GM23338 (cell line): ENCODE measurements at regions not wholly inside any gene's neighbourhood (a gene's known extent, or its start where the extent isn't known, plus 50 kb on each side); places are given as distances from the start of the nearest gene placed in this dataset.

Source experiments
- ATAC-seq: fragments of 200-7000 bp; cut with Tn5 transposase; 3 replicates; pipeline ENCODE4 v1.9.1; 2020
- DNase-seq: peaks from one replicate; pipeline ENCODE4 v3.0.0-alpha.2; 2015; ENCODE audit warnings: low spot score
- H2AFZ ChIP-seq: fragments of 200-600 bp; sonication (generic); 2 replicates; pipeline ENCODE4 v1.8.0; 2016; ENCODE audit warnings: antibody characterized with exemption, mild to moderate bottlenecking, moderate library complexity
- H3F3A ChIP-seq: fragments of 200-600 bp; sonication (generic); replicated peaks from 2 replicates; pipeline ENCODE4 v1.8.0; 2017; ENCODE audit warnings: antibody characterized with exemption, mixed run types, low read depth
- H3K27ac ChIP-seq: fragments of 200-600 bp; sonication (generic); 2 replicates; pipeline ENCODE4 v1.6.1; 2016; ENCODE audit warnings: low read depth
- H3K27me3 ChIP-seq: fragments of 200-600 bp; sonication (generic); 2 replicates; pipeline ENCODE4 v1.8.0; 2016; ENCODE audit warnings: mild to moderate bottlenecking, mixed run types, moderate library complexity; ENCODE audit not compliant: insufficient read depth
- H3K36me3 ChIP-seq: fragments of 200-600 bp; sonication (generic); 2 replicates; pipeline ENCODE4 v1.8.0; 2016; ENCODE audit warnings: mild to moderate bottlenecking; ENCODE audit not compliant: insufficient read depth
- H3K4me1 ChIP-seq: fragments of 200-600 bp; sonication (generic); 2 replicates; pipeline ENCODE4 v1.8.0; 2016; ENCODE audit warnings: mild to moderate bottlenecking, moderate library complexity; ENCODE audit not compliant: insufficient read depth
- H3K4me2 ChIP-seq: fragments of 200-600 bp; sonication (generic); 2 replicates; pipeline ENCODE4 v1.7.1; 2017; ENCODE audit warnings: mixed run types
- H3K4me3 ChIP-seq: fragments of 200-600 bp; sonication (generic); 2 replicates; pipeline ENCODE4 v1.6.1; 2016; ENCODE audit warnings: mixed run types
- H3K79me2 ChIP-seq: fragments of 200-600 bp; sonication (generic); replicated peaks from 2 replicates; pipeline ENCODE4 v1.8.0; 2017; ENCODE audit warnings: mild to moderate bottlenecking; ENCODE audit not compliant: insufficient read depth
- H3K9me2 ChIP-seq: fragments of 200-600 bp; sonication (generic); 2 replicates; pipeline ENCODE4 v1.8.0; 2017; ENCODE audit not compliant: insufficient read depth
- H4K20me1 ChIP-seq: fragments of 200-600 bp; sonication (generic); replicated peaks from 2 replicates; pipeline ENCODE4 v1.8.0; 2017; ENCODE audit warnings: mild to moderate bottlenecking; ENCODE audit not compliant: insufficient read depth
- H3K27ac Mint-ChIP-seq: 2 replicates; pipeline ENCODE4 v1.8.0; 2020; ENCODE audit warnings: inconsistent platforms, mild to moderate bottlenecking, moderate library complexity, mixed read lengths
- H3K27me3 Mint-ChIP-seq: 3 replicates; pipeline ENCODE4 v1.8.0; 2022; ENCODE audit warnings: low read depth, mild to moderate bottlenecking, moderate library complexity, mixed read lengths, inconsistent platforms; ENCODE audit not compliant: insufficient read depth, poor library complexity
- H3K36me3 Mint-ChIP-seq: 3 replicates; pipeline ENCODE4 v1.8.0; 2021; ENCODE audit warnings: low read depth, mild to moderate bottlenecking, inconsistent platforms, moderate library complexity, mixed read lengths
- H3K4me1 Mint-ChIP-seq: 3 replicates; pipeline ENCODE4 v1.8.0; 2020; ENCODE audit warnings: mild to moderate bottlenecking, inconsistent platforms, mixed read lengths
- H3K4me3 Mint-ChIP-seq: 3 replicates; pipeline ENCODE4 v1.8.0; 2021; ENCODE audit warnings: moderate library complexity, mild to moderate bottlenecking, inconsistent platforms, mixed read lengths
- H3K9me3 Mint-ChIP-seq: 3 replicates; pipeline ENCODE4 v1.8.0; 2020; ENCODE audit warnings: moderate library complexity, mild to moderate bottlenecking, inconsistent platforms, mixed read lengths
- CREB1 ChIP-seq: fragments of 250-450 bp; sonication (Bioruptor Pico); IDR thresholded peaks from 2 replicates; pipeline ENCODE4 v1.5.0; 2020; ENCODE audit warnings: low read depth, mild to moderate bottlenecking, moderate library complexity
- EZH2 ChIP-seq: fragments of 200-600 bp; sonication (generic); IDR thresholded peaks from one replicate; pipeline ENCODE4 v1.8.0; 2017; ENCODE audit warnings: antibody characterized with exemption, mild to moderate bottlenecking, low read depth; ENCODE audit not compliant: unreplicated experiment
- EZH2phosphoT487 ChIP-seq: fragments of 200-600 bp; sonication (generic); IDR thresholded peaks from one replicate; pipeline ENCODE4 v1.8.1; 2018; ENCODE audit warnings: antibody characterized with exemption; ENCODE audit not compliant: unreplicated experiment
- JUNB ChIP-seq: IDR thresholded peaks from one replicate; pipeline ENCODE4 v1.6.1; 2016; ENCODE audit warnings: antibody characterized with exemption; ENCODE audit not compliant: unreplicated experiment
- NANOG ChIP-seq: IDR thresholded peaks from 2 replicates; pipeline ENCODE4 v1.6.1; 2016; ENCODE audit warnings: antibody characterized with exemption, borderline replicate concordance
- POLR2AphosphoS5 ChIP-seq: IDR thresholded peaks from 2 replicates; pipeline ENCODE4 v1.6.1; 2016; ENCODE audit warnings: antibody characterized with exemption, low read depth
- STAT1 ChIP-seq: IDR thresholded peaks from one replicate; pipeline ENCODE4 v1.6.1; 2016; ENCODE audit warnings: antibody characterized with exemption; ENCODE audit not compliant: unreplicated experiment
- ZNF114 ChIP-seq: fragments of 250-450 bp; sonication (Bioruptor Pico); IDR thresholded peaks from 2 replicates; pipeline ENCODE4 v1.5.0; 2020; ENCODE audit warnings: mild to moderate bottlenecking, moderate library complexity
- ZNF331 ChIP-seq: fragments of 250-450 bp; sonication (Bioruptor Pico); IDR thresholded peaks from 2 replicates; pipeline ENCODE4 v1.5.0; 2020; ENCODE audit warnings: low read depth, mild to moderate bottlenecking, moderate library complexity
- TF ChIP-seq, protein P1 (sequence below): IDR thresholded peaks from one replicate; pipeline ENCODE4 v1.6.1; 2018; ENCODE audit warnings: antibody characterized with exemption; ENCODE audit not compliant: unreplicated experiment
- TF ChIP-seq, protein P2 (sequence below), 2 experiments: fragments of 200-600 bp in 1 of 2; sonication (generic) in 1 of 2; conservative IDR thresholded peaks; 2 replicates each; pipeline versions ENCODE4 v1.5.1 to v1.6.1; 2016 to 2017; ENCODE audit warnings: antibody characterized with exemption in 2 of 2, low read depth in 2 of 2, mild to moderate bottlenecking in 2 of 2, moderate library complexity in 1 of 2
- TF ChIP-seq, protein P3 (sequence below): IDR thresholded peaks from 2 replicates; pipeline ENCODE4 v1.6.1; 2016; ENCODE audit warnings: antibody characterized with exemption
- TF ChIP-seq, protein P4 (sequence below): fragments of 250-450 bp; sonication (Bioruptor Pico); IDR thresholded peaks from 2 replicates; pipeline ENCODE4 v1.5.0; 2020; ENCODE audit warnings: mild to moderate bottlenecking, moderate library complexity

DNA sequence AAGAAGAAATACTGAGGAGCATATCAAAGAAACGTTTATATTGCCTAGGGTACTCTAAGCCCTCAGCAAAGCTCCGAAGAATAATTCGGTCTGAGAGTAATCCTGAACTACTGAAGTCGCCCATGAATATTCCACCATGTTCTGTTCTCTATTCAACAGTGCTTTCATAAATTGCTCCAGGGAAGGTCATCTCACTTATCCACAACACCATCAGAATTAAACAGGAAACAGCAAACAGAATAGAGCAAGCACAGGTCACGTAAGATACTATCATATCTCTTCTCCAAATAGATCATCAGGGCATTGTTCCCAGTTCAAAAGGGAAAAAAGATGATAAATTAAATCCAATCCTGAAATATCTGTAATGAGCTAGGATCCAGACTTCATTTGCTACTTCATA, 325.6 kb downstream of the DEPDC1B start:
- H3K4me1 Mint-ChIP-seq = no peaks in the 10 kb centered on the region

More for the DNA sequence above, 325.6 kb downstream of the DEPDC1B start:
- no peaks in the 10 kb centered on the region for H3K27me3 ChIP-seq
- H4K20me1 ChIP-seq = no peaks in the 10 kb centered on the region
- H3K36me3 ChIP-seq = no peaks in the 10 kb centered on the region
- Mint-ChIP-seq H3K4me3 (no peak overlapping the region), H3K36me3 (no peaks in the 10 kb centered on the region), H3K27me3 (no peaks in the 10 kb centered on the region), H3K9me3 (no peaks in the 10 kb centered on the region), H3K27ac (no peak overlapping the region)
- no peak overlapping the region for H3K4me2 ChIP-seq
- no peaks in the 10 kb centered on the region for H3K79me2 ChIP-seq
- H3F3A ChIP-seq = no peaks in the 10 kb centered on the region
- H3K27ac ChIP-seq = no peak overlapping the region
- H3K9me2 ChIP-seq = 0 out of 2 replicates have a peak, but pooled peaks cover 4% of the 10 kb centered on the region
- no peak overlapping the region for H2AFZ ChIP-seq
- TF ChIP-seq, protein P1, sequence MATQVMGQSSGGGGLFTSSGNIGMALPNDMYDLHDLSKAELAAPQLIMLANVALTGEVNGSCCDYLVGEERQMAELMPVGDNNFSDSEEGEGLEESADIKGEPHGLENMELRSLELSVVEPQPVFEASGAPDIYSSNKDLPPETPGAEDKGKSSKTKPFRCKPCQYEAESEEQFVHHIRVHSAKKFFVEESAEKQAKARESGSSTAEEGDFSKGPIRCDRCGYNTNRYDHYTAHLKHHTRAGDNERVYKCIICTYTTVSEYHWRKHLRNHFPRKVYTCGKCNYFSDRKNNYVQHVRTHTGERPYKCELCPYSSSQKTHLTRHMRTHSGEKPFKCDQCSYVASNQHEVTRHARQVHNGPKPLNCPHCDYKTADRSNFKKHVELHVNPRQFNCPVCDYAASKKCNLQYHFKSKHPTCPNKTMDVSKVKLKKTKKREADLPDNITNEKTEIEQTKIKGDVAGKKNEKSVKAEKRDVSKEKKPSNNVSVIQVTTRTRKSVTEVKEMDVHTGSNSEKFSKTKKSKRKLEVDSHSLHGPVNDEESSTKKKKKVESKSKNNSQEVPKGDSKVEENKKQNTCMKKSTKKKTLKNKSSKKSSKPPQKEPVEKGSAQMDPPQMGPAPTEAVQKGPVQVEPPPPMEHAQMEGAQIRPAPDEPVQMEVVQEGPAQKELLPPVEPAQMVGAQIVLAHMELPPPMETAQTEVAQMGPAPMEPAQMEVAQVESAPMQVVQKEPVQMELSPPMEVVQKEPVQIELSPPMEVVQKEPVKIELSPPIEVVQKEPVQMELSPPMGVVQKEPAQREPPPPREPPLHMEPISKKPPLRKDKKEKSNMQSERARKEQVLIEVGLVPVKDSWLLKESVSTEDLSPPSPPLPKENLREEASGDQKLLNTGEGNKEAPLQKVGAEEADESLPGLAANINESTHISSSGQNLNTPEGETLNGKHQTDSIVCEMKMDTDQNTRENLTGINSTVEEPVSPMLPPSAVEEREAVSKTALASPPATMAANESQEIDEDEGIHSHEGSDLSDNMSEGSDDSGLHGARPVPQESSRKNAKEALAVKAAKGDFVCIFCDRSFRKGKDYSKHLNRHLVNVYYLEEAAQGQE = no peak
- TF ChIP-seq NANOG (no peak), ZNF331 (CRISPR knock-in tag) (no peak), ZNF114 (CRISPR knock-in tag) (no peak), JUNB (no peak), EZH2 (no peak), POLR2AphosphoS5 (no peak), EZH2phosphoT487 (no peak), CREB1 (CRISPR knock-in tag) (no peak), STAT1 (no peak)
- TF ChIP-seq, protein P2, sequence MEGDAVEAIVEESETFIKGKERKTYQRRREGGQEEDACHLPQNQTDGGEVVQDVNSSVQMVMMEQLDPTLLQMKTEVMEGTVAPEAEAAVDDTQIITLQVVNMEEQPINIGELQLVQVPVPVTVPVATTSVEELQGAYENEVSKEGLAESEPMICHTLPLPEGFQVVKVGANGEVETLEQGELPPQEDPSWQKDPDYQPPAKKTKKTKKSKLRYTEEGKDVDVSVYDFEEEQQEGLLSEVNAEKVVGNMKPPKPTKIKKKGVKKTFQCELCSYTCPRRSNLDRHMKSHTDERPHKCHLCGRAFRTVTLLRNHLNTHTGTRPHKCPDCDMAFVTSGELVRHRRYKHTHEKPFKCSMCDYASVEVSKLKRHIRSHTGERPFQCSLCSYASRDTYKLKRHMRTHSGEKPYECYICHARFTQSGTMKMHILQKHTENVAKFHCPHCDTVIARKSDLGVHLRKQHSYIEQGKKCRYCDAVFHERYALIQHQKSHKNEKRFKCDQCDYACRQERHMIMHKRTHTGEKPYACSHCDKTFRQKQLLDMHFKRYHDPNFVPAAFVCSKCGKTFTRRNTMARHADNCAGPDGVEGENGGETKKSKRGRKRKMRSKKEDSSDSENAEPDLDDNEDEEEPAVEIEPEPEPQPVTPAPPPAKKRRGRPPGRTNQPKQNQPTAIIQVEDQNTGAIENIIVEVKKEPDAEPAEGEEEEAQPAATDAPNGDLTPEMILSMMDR (conservative IDR thresholded peaks at IDR 0.05; ENCODE audit: low read depth in 2 of 2) = no peak
- TF ChIP-seq, protein P3, sequence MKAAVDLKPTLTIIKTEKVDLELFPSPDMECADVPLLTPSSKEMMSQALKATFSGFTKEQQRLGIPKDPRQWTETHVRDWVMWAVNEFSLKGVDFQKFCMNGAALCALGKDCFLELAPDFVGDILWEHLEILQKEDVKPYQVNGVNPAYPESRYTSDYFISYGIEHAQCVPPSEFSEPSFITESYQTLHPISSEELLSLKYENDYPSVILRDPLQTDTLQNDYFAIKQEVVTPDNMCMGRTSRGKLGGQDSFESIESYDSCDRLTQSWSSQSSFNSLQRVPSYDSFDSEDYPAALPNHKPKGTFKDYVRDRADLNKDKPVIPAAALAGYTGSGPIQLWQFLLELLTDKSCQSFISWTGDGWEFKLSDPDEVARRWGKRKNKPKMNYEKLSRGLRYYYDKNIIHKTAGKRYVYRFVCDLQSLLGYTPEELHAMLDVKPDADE = no peak
- TF ChIP-seq, protein P4, sequence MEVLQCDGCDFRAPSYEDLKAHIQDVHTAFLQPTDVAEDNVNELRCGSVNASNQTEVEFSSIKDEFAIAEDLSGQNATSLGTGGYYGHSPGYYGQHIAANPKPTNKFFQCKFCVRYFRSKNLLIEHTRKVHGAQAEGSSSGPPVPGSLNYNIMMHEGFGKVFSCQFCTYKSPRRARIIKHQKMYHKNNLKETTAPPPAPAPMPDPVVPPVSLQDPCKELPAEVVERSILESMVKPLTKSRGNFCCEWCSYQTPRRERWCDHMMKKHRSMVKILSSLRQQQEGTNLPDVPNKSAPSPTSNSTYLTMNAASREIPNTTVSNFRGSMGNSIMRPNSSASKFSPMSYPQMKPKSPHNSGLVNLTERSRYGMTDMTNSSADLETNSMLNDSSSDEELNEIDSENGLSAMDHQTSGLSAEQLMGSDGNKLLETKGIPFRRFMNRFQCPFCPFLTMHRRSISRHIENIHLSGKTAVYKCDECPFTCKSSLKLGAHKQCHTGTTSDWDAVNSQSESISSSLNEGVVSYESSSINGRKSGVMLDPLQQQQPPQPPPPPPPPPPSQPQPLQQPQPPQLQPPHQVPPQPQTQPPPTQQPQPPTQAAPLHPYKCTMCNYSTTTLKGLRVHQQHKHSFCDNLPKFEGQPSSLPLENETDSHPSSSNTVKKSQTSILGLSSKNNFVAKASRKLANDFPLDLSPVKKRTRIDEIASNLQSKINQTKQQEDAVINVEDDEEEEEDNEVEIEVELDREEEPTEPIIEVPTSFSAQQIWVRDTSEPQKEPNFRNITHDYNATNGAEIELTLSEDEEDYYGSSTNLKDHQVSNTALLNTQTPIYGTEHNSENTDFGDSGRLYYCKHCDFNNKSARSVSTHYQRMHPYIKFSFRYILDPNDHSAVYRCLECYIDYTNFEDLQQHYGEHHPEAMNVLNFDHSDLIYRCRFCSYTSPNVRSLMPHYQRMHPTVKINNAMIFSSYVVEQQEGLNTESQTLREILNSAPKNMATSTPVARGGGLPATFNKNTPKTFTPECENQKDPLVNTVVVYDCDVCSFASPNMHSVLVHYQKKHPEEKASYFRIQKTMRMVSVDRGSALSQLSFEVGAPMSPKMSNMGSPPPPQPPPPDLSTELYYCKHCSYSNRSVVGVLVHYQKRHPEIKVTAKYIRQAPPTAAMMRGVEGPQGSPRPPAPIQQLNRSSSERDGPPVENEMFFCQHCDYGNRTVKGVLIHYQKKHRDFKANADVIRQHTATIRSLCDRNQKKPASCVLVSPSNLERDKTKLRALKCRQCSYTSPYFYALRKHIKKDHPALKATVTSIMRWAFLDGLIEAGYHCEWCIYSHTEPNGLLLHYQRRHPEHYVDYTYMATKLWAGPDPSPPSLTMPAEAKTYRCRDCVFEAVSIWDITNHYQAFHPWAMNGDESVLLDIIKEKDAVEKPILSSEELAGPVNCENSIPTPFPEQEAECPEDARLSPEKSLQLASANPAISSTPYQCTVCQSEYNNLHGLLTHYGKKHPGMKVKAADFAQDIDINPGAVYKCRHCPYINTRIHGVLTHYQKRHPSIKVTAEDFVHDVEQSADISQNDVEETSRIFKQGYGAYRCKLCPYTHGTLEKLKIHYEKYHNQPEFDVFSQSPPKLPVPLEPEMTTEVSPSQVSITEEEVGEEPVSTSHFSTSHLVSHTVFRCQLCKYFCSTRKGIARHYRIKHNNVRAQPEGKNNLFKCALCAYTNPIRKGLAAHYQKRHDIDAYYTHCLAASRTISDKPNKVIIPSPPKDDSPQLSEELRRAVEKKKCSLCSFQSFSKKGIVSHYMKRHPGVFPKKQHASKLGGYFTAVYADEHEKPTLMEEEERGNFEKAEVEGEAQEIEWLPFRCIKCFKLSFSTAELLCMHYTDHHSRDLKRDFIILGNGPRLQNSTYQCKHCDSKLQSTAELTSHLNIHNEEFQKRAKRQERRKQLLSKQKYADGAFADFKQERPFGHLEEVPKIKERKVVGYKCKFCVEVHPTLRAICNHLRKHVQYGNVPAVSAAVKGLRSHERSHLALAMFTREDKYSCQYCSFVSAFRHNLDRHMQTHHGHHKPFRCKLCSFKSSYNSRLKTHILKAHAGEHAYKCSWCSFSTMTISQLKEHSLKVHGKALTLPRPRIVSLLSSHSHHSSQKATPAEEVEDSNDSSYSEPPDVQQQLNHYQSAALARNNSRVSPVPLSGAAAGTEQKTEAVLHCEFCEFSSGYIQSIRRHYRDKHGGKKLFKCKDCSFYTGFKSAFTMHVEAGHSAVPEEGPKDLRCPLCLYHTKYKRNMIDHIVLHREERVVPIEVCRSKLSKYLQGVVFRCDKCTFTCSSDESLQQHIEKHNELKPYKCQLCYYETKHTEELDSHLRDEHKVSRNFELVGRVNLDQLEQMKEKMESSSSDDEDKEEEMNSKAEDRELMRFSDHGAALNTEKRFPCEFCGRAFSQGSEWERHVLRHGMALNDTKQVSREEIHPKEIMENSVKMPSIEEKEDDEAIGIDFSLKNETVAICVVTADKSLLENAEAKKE = no peak
- H3K4me1 ChIP-seq = no peaks in the 10 kb centered on the region
- no peak for DNase-seq
- no peak overlapping the region for H3K4me3 ChIP-seq
- ATAC-seq = no peak
